ENCODE measurements at regions not wholly inside any gene's neighbourhood (a gene's known extent, or its start where the extent isn't known, plus 50 kb on each side); places are given as distances from the start of the nearest gene placed in this dataset.
"Not testable (repeated sequence)": the region's sequence is repeated elsewhere in the genome, so short reads cannot be mapped to it uniquely, and the experiment has no call there.

GRCh38 chr20:56689318-56689717 is 60.2 kb downstream of the TFAP2C start:
- DNase-seq (ENCODE audit: low spot score) = peak; percentile 61

- DNase-seq (ENCODE audit: low spot score) = peak; percentile 29
These were observed 60.9 kb downstream of the TFAP2C start for GRCh38 chr20:56689852-56690485.

DNA sequence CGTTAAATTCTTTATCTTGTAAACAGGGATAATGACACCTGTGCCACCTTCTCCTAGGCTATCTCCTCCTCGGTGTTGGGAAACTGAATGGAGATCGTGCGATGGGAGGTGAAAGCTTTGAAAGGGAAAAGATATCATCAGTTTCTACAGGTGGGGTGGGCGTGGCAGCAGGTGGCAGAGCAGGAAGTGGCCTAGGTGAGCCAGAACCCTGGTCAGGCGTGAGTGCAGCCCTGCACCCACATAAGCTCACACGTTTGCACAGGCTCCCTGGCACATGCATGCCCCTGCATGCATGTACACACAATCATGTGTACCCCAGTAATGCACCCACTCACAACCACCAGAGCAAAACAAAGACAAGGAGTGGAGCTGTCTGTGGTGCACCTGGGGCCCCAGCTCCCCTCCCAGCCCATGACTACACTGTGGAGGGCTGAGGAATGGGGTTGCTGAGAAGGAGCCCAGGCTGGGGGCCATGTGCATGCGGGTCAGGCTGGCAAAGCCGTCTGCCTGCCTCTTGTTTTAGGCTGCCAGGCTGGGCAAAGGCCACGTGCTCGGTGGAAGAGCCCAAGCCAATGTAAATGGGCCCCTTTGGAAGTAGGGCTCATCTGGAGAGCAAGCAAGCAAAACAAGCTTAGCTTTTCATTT is 61.5 kb downstream of the TFAP2C start:
- no peak for DNase-seq (ENCODE audit: low spot score)

DNA sequence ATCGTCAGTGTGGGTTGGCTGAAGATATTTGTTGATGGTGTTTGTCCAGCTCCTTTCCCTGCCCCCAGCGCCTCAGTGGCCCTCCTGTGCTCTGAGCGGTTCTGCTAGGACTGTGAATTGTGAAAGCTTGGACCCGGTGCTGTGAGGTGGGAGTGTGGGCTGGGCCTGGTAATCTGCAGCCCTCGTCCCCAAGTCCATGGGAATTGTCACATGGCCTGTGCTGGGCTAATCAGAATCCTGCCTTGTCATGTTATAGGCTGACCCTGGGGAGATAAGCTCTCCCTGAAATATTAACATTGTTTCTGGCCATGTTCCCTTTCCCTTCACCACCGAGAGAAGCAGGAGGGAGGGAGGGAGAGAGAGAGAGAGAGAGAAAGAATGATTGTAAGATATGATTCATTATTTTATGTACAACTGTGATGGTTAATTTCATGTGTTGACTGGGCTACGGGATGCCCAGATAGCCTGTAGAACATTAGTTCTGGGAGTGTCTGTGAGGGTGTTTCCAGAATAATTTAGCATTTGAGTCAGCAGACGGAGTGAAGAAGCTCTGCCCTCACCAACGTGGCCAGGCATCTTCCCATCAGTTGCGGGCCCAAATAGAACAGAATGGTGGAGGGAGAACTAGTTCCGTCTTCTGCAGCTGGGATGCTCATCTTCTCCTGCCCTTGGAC is 62.4 kb downstream of the TFAP2C start:
- no peak for DNase-seq (ENCODE audit: low spot score)

GRCh38 chr20:56693217-56693616 is 64.1 kb downstream of the TFAP2C start:
- DNase-seq (ENCODE audit: low spot score) = no peak

- no peak for DNase-seq (ENCODE audit: low spot score)
These were observed 68.4 kb downstream of the TFAP2C start for GRCh38 chr20:56697476-56697875.

DNA sequence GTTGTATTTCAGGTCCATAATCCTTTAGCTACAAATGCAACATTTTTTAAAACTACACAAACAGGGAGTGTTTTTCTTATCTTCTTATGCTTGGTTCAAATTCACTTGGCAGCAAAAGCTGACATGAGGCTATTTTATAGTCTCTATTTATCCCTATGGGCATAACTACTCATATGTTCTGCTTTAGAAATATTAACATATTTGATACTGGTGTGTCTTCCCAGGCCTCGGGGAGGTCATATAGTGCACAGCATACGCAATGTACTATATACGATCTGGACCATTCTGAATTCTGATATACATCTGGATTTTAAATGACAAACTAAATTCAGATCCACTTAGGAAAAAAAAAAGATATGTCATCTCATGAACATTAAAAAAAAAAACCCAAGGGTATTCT is 69.2 kb downstream of the TFAP2C start:
- DNase-seq (ENCODE audit: low spot score) = no peak

DNA sequence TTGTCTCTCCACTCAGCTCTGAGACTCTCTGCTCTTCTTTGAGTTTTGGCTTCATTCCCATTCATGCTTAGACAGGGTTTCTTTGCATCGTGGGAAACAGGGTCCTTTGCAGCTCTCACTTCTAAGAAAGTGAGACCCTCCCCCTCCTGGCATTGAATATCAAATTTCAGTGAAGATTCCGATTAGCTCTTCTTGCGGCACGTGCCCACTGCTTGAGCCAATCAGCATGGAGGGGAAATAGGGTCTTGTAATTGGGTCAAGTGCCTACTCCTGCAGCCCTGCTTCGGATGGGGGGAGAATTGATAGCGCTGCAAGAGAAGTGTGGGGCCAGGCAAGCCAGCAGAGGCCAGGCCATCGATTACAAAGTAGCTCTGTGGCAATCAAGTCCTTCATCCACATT is 69.6 kb downstream of the TFAP2C start:
- no peak for DNase-seq (ENCODE audit: low spot score)

- no peak for DNase-seq (ENCODE audit: low spot score)
These were observed 74.1 kb downstream of the TFAP2C start for GRCh38 chr20:56702931-56703840.

DNA sequence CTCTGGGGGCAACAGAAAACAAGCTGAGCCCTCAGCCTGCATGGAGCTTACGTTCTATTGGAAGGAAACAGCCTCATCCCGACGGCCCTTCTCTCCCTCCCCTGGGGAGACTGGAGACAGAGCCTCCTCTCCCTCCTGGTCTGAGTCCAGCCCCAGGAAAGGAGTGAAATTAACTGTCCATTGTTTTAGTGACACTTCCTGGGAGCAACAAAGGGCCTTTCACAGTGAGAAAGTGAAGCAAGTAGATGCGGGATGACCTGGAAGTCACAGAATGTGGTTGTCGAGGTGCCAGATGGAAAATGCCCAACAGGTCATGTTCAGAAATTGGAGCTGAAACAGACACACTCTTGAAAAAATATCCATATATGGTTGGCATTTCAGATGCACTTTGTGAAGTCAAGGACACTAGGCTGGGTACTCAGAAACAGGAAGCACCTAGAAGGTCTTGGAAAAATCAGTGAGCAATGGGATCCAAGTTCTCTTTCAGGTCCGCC is 77.8 kb downstream of the TFAP2C start:
- DNase-seq (ENCODE audit: low spot score) = no peak

DNA sequence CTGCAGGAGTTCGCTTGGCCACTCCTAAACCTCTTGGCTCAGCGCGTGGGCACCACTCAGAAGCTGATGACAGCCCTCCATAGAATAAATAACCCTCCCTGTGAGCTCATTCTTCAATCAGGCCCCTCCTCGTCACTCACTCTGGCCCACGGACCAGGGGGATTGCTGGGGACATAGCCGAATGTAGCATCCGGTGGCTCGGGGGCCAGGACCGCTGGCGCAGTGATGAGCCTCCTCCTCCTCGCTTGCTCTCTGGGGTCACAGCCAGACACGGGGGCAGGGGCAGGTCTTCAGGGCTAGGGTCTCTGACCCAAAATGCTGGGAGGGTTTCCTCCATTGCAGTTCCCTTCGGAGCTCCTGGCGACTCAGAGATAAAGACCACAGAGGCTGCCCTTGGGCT is 79.9 kb downstream of the TFAP2C start:
- DNase-seq (ENCODE audit: low spot score) = no peak

DNA sequence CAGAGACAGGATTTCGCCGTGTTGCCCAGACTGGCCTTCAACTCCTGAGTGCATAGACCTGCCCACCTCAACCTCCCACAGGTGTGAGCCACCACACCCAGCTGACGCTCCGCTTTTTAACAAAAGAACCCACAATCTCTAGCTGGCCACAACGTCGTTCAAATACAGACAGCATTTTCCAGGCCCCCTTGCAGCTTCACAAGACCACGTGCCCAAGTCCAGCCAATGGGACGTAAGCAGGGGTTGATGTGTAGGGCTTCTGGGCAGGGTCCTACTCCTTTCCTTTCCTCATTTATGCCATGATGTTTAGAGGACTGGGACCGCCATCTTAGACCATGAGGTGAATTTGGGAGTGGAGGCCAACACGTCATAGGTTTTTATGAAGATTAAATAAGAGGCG is 81.0 kb downstream of the TFAP2C start:
- DNase-seq (ENCODE audit: low spot score) = no peak

DNA sequence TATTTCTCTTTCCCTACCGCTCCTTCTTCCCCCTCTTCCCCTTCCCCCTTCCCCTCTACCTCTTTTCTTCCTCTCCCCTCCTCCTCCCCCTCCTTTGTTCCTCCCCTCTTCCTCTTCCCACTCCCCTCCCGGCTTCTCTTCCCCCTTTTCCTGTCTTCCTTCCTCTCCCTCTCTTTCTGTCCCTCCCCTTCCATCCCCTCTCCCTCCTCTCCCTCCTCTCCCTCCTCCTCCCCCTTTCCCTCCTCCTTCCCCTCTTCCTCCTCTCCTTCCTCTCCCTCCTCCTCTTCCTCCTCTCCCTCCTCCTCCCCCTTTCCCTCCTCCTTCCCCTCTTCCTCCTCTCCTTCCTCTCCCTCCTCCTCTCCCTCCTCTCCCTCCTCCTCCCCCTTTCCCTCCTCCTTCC is 81.5 kb downstream of the TFAP2C start:
- not testable (repeated sequence) for DNase-seq (ENCODE audit: low spot score)

DNA sequence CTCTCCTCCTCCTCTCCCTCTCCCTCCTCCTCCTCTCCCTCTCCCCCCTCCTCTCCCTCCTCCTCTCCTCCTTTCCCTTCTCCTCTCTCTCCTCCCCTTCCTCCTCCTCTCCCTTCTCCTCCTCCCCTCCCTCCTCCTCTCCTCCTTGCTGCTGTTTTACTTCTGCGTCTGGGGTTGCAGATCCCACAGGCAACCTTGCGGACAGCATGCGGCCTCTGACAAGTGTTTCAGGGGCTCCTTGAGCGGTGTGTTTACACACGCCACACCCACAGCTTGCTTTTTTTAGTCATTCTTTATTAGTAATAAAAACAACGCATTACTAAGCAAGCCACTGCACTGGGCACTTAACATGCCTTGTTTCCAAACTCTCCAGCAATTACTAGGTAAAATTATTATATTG is 81.9 kb downstream of the TFAP2C start:
- DNase-seq (ENCODE audit: low spot score) = peak; percentile 27

DNA sequence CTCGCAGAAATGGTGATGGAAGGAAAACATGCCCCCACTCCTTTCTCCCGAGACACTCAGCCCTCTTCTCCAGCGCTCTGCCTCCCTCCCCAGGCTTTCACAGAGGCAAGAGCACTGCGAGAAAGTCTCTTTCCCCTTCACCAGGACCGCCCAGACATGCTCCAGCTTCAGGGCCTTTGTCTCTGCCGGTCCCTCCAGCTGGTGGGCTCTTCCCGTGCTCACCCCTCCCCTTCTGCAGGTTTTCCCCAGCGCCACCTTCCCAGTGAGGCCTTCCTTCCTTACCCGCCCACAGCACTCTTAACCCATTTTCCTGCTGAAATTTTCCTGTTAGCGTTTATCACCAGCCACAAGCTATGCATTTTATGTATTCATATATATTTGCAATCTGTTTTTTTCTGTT is 86.2 kb downstream of the TFAP2C start:
- no peak for DNase-seq (ENCODE audit: low spot score)

- DNase-seq (ENCODE audit: low spot score) = no peak
These were observed 86.9 kb downstream of the TFAP2C start for GRCh38 chr20:56715902-56716519.

- no peak for DNase-seq (ENCODE audit: low spot score)
These were observed 87.7 kb downstream of the TFAP2C start for GRCh38 chr20:56716806-56717205.

GRCh38 chr20:56718816-56719215 is 89.7 kb downstream of the TFAP2C start:
- no peak for DNase-seq (ENCODE audit: low spot score)

GRCh38 chr20:56720620-56721213 is 91.6 kb downstream of the TFAP2C start:
- no peak for DNase-seq (ENCODE audit: low spot score)

DNA sequence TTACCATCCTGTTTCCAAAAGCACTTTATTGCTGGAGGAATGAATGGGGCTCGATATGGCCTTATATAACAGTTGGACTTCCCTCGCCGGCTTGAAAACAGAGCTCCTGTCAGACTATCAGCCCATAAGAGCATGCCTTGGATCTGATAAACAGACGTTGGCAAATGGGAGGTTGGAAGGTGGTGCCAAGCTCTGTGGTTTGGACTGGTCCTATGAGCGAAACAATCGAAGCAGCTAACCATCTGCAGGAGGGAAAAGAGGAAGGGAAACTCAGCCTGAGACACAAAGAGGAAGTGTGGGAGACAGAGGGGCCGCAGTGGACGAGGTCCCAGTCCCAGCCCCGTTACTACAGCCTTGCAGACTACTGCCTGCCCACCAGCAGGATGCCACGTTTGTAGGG is 92.9 kb downstream of the TFAP2C start:
- no peak for DNase-seq (ENCODE audit: low spot score)

- no peak for DNase-seq (ENCODE audit: low spot score)
These were observed 94.2 kb downstream of the TFAP2C start for GRCh38 chr20:56723331-56723730.

All from AG08396 (cell line).